OCI-LY1 (cell line): ENCODE measurements at regions not wholly inside any gene's neighbourhood (a gene's known extent, or its start where the extent isn't known, plus 50 kb on each side); places are given as distances from the start of the nearest gene placed in this dataset.

Experiments used
- H2AFZ ChIP-seq: fragments of 200-600 bp; sonication (generic), shearing (Covaris generic); 2 replicates; pipeline ENCODE4 v1.6.0; 2014; ENCODE audit warnings: antibody characterized with exemption, mild to moderate bottlenecking, low read length
- H3F3A ChIP-seq: fragments of 200-600 bp; sonication (generic), shearing (Covaris generic); 2 replicates; pipeline ENCODE4 v1.6.0; 2014; ENCODE audit warnings: mild to moderate bottlenecking, antibody characterized with exemption, low read length, moderate library complexity; ENCODE audit not compliant: insufficient read depth
- H3K27ac ChIP-seq: fragments of 200-600 bp; sonication (generic); 2 replicates; pipeline ENCODE4 v1.5.1; 2014; ENCODE audit warnings: low read length, mixed run types, mild to moderate bottlenecking, low read depth; ENCODE audit not compliant: poor library complexity, severe bottlenecking
- H3K27me3 ChIP-seq: fragments of 200-600 bp; sonication (generic); 2 replicates; pipeline ENCODE4 v1.6.0; 2014; ENCODE audit warnings: antibody characterized with exemption, mild to moderate bottlenecking, low read length, moderate library complexity; ENCODE audit not compliant: insufficient read depth
- H3K36me3 ChIP-seq: fragments of 200-600 bp; sonication (generic); 2 replicates; pipeline ENCODE4 v1.6.1; 2014; ENCODE audit warnings: mild to moderate bottlenecking, antibody characterized with exemption, low read length, moderate library complexity, mixed read lengths; ENCODE audit not compliant: insufficient read depth
- H3K4me1 ChIP-seq: fragments of 200-600 bp; sonication (generic); 2 replicates; pipeline ENCODE4 v1.5.1; 2014; ENCODE audit warnings: mild to moderate bottlenecking, low read length, moderate library complexity; ENCODE audit not compliant: insufficient read depth, severe bottlenecking
- H3K4me2 ChIP-seq: fragments of 200-600 bp; sonication (generic), shearing (Covaris generic); 2 replicates; pipeline ENCODE4 v1.6.1; 2014; ENCODE audit warnings: low read length
- H3K4me3 ChIP-seq: fragments of 200-600 bp; sonication (generic); 2 replicates; pipeline ENCODE4 v1.5.1; 2014; ENCODE audit warnings: low read length, low read depth, mild to moderate bottlenecking, mixed read lengths; ENCODE audit not compliant: poor library complexity, severe bottlenecking
- H3K79me2 ChIP-seq: fragments of 200-600 bp; shearing (Covaris generic); 2 replicates; pipeline ENCODE4 v1.6.1; 2016; ENCODE audit warnings: mixed run types, low read length, mixed read lengths; ENCODE audit not compliant: insufficient read depth
- H3K9ac ChIP-seq: fragments of 200-600 bp; sonication (generic), shearing (Covaris generic); 2 replicates; pipeline ENCODE4 v1.6.1; 2014; ENCODE audit warnings: mild to moderate bottlenecking, low read length, mixed read lengths
- H3K9me2 ChIP-seq: fragments of 200-600 bp; sonication (generic), shearing (Covaris generic); 2 replicates; pipeline ENCODE4 v1.6.1; 2014; ENCODE audit warnings: low read depth, mild to moderate bottlenecking, low read length, mixed read lengths
- H3K9me3 ChIP-seq: fragments of 200-600 bp; shearing (Covaris generic); 2 replicates; pipeline ENCODE4 v1.6.1; 2014; ENCODE audit warnings: low read length, mixed read lengths
- H4K20me1 ChIP-seq: fragments of 200-600 bp; sonication (generic), shearing (Covaris generic); 2 replicates; pipeline ENCODE4 v1.6.0; 2016; ENCODE audit warnings: mild to moderate bottlenecking, low read length; ENCODE audit not compliant: insufficient read depth
- CTCF ChIP-seq: fragments of 200-600 bp; sonication (generic), shearing (Covaris generic); IDR thresholded peaks from 2 replicates; pipeline ENCODE4 v1.5.1; 2017; ENCODE audit warnings: mild to moderate bottlenecking, antibody characterized with exemption, low read length, moderate library complexity, mixed read lengths
- EZH2 ChIP-seq: fragments of 200-600 bp; sonication (generic), shearing (Covaris generic); IDR thresholded peaks from 2 replicates; pipeline ENCODE4 v1.8.0; 2017; ENCODE audit warnings: borderline replicate concordance, mixed run types, mild to moderate bottlenecking, antibody characterized with exemption, low read length, moderate library complexity, mixed read lengths

GRCh38 chr4:141578451-141578850, 57.9 kb upstream of the IL15 start:
- H3K9ac ChIP-seq, result no peak overlapping the region
- no peaks in the 10 kb centered on the region for H3F3A ChIP-seq
- no peak overlapping the region for H3K27ac ChIP-seq
- H3K4me1 ChIP-seq, result no peaks in the 10 kb centered on the region
- H4K20me1 ChIP-seq, result no peaks in the 10 kb centered on the region
- H3K79me2 ChIP-seq, result no peaks in the 10 kb centered on the region
- no peaks in the 10 kb centered on the region for H3K9me3 ChIP-seq
- no peak overlapping the region for H2AFZ ChIP-seq
- TF ChIP-seq CTCF (no peak), EZH2 (no peak)
- no peak overlapping the region for H3K4me2 ChIP-seq
- H3K4me3 ChIP-seq, result no peak overlapping the region
- no peaks in the 10 kb centered on the region for H3K9me2 ChIP-seq
- no peaks in the 10 kb centered on the region for H3K36me3 ChIP-seq
- no peaks in the 10 kb centered on the region for H3K27me3 ChIP-seq

- Histone ChIP-seq H3K9me3 (no peaks in the 10 kb centered on the region), H3K4me2 (no peak overlapping the region), H3K27me3 (no peaks in the 10 kb centered on the region), H3F3A (no peaks in the 10 kb centered on the region), H4K20me1 (no peaks in the 10 kb centered on the region), H3K27ac (no peak overlapping the region), H3K79me2 (no peaks in the 10 kb centered on the region), H3K4me1 (no peaks in the 10 kb centered on the region), H3K9ac (no peak overlapping the region), H3K36me3 (no peaks in the 10 kb centered on the region), H2AFZ (no peak overlapping the region), H3K9me2 (no peaks in the 10 kb centered on the region), H3K4me3 (no peak overlapping the region)
- TF ChIP-seq EZH2 (no peak), CTCF (no peak)
Observed at GRCh38 chr4:141580523-141580922, 55.9 kb upstream of the IL15 start.
